CD14-positive monocyte (primary cell): ENCODE measurements at regions not wholly inside any gene's neighbourhood (a gene's known extent, or its start where the extent isn't known, plus 50 kb on each side); places are given as distances from the start of the nearest gene placed in this dataset.
A peak's percentile ranks its signal among the peaks of the same experiment; 100 is the strongest.

ENCODE experiments used
- DNase-seq, 3 donors: peaks; one replicate each; pipeline ENCODE4 v3.0.0-alpha.2; 2011 to 2022
- H2AFZ ChIP-seq: 2 replicates; pipeline ENCODE4 v1.6.0; 2012; ENCODE audit warnings: mild to moderate bottlenecking, low read depth, low read length, inconsistent platforms; ENCODE audit not compliant: insufficient read depth, poor library complexity, severe bottlenecking
- H3K27ac ChIP-seq, 2 donors: 1 replicate in 1 of 2; 2 replicates in 1 of 2; pipeline ENCODE4 v1.5.1; 2012 to 2013; ENCODE audit warnings: low read length in 2 of 2, control low read depth in 1 of 2, inconsistent platforms in 1 of 2, low read depth in 1 of 2, mild to moderate bottlenecking in 1 of 2
- H3K27me3 ChIP-seq, 2 donors: one replicate each; pipeline versions ENCODE4 v1.6.0 to v1.6.1; 2011 to 2013; ENCODE audit warnings: low read length in 2 of 2; ENCODE audit not compliant: control insufficient read depth in 2 of 2, insufficient read depth in 2 of 2
- H3K36me3 ChIP-seq, 2 donors: replicated peaks in 1 of 2; 1 replicate in 1 of 2; 2 replicates in 1 of 2; pipeline versions ENCODE4 v1.5.1 to v1.6.1; 2012 to 2013; ENCODE audit warnings: low read length in 2 of 2, control low read depth in 1 of 2, inconsistent platforms in 1 of 2, mild to moderate bottlenecking in 1 of 2; ENCODE audit not compliant: insufficient read depth in 2 of 2, control insufficient read depth in 1 of 2
- H3K4me1 ChIP-seq, 2 donors: 1 replicate in 1 of 2; 2 replicates in 1 of 2; pipeline versions ENCODE4 v1.5.1 to v1.6.1; 2012 to 2013; ENCODE audit warnings: low read length in 2 of 2, control low read depth in 1 of 2, inconsistent platforms in 1 of 2, mild to moderate bottlenecking in 1 of 2, moderate library complexity in 1 of 2; ENCODE audit not compliant: insufficient read depth in 2 of 2, control insufficient read depth in 1 of 2
- H3K4me2 ChIP-seq: replicated peaks from 2 replicates; pipeline ENCODE3; 2012; ENCODE audit warnings: low read length, moderate library complexity, mild to moderate bottlenecking; ENCODE audit not compliant: poor library complexity, severe bottlenecking; ENCODE audit errors: extremely low read depth
- H3K4me3 ChIP-seq, 3 experiments: fragments of 200-600 bp in 1 of 3; sonication (generic) in 1 of 3; replicated peaks in 1 of 3; 1 replicate in 2 of 3; 2 replicates in 1 of 3; pipeline ENCODE4 v1.5.1; 2011 to 2013; ENCODE audit warnings: low read length in 3 of 3, mild to moderate bottlenecking in 3 of 3, control low read depth in 2 of 3, low read depth in 2 of 3, inconsistent platforms in 1 of 3, moderate library complexity in 1 of 3
- H3K79me2 ChIP-seq: 2 replicates; pipeline ENCODE4 v1.6.0; 2012; ENCODE audit warnings: mild to moderate bottlenecking, control low read depth, inconsistent platforms, low read length, moderate library complexity; ENCODE audit not compliant: insufficient read depth
- H3K9ac ChIP-seq: 2 replicates; pipeline ENCODE4 v1.6.0; 2017; ENCODE audit warnings: low read length, mild to moderate bottlenecking; ENCODE audit not compliant: insufficient read depth, poor library complexity, severe bottlenecking
- H3K9me3 ChIP-seq, 2 donors: replicated peaks in 1 of 2; 1 replicate in 1 of 2; 2 replicates in 1 of 2; pipeline versions ENCODE4 v1.5.1 to v1.6.1; 2012 to 2013; ENCODE audit warnings: low read length in 2 of 2, control low read depth in 1 of 2; ENCODE audit not compliant: control insufficient read depth in 1 of 2, insufficient read depth in 1 of 2
- H4K20me1 ChIP-seq: 2 replicates; pipeline ENCODE4 v1.6.0; 2012; ENCODE audit warnings: mild to moderate bottlenecking, low read length, control low read depth, moderate library complexity; ENCODE audit not compliant: insufficient read depth
- H3K27ac Mint-ChIP-seq, 7 donors: one replicate each; pipeline ENCODE4 v1.8.0; 2020; ENCODE audit warnings: mild to moderate bottlenecking in 7 of 7, mixed read lengths in 7 of 7, moderate library complexity in 6 of 7, inconsistent platforms in 2 of 7
- H3K27me3 Mint-ChIP-seq, 3 donors: one replicate each; pipeline ENCODE4 v1.8.0; 2021 to 2022; ENCODE audit warnings: low read depth in 3 of 3, mild to moderate bottlenecking in 3 of 3, mixed read lengths in 3 of 3, moderate library complexity in 3 of 3, inconsistent platforms in 1 of 3
- H3K36me3 Mint-ChIP-seq, 2 donors: one replicate each; pipeline ENCODE4 v1.8.0; 2020; ENCODE audit warnings: mixed read lengths in 2 of 2, inconsistent platforms in 1 of 2, mild to moderate bottlenecking in 1 of 2
- H3K4me1 Mint-ChIP-seq: one replicate; pipeline ENCODE4 v1.8.0; 2020; ENCODE audit warnings: mild to moderate bottlenecking, mixed read lengths
- H3K4me3 Mint-ChIP-seq, 2 donors: one replicate each; pipeline ENCODE4 v1.8.0; 2020; ENCODE audit warnings: mild to moderate bottlenecking in 2 of 2, mixed read lengths in 2 of 2, moderate library complexity in 1 of 2
- H3K9me3 Mint-ChIP-seq, 7 donors: one replicate each; pipeline ENCODE4 v1.8.0; 2020 to 2022; ENCODE audit warnings: mixed read lengths in 7 of 7, mild to moderate bottlenecking in 6 of 7, moderate library complexity in 6 of 7, inconsistent platforms in 2 of 7
- WGBS: methylation state at CpG from one replicate; pipeline ENCODE4 v1.1.5; 2013; ENCODE audit warnings: missing lambda C conversion rate; ENCODE audit not compliant: insufficient coverage; 5-methylcytosine and 5-hydroxymethylcytosine counted together
- intact Hi-C, 2 donors: fragments of 100-400 bp; cut with micrococcal nuclease; formaldehyde crosslinking; loops; one replicate each; pipeline versions ENCODE4 v1.15.0 to v1.15.1; 2023
- TF ChIP-seq, protein P1 (sequence below): fragments of 200-600 bp; IDR thresholded peaks from one replicate; pipeline ENCODE4 v1.8.0; 2022; ENCODE audit warnings: antibody characterized with exemption, mild to moderate bottlenecking

DNA sequence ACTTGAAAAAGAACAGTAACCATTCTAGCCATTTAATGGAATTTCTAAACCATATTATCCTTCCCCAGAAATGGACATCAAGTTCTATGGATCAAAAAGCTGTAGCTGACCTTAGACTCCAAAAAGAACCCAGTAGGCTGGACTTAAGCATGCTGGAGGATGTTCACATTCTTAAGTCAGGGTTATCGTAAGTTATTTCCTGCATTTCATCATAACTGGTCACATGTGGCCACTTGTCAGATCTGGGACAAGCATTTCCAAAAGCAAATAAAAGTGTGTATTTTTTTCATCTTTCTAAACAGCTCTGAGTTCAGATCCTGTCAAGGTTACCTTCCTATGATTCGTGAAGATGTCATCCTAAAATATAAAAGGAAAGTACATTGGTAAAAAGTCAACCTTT lies 274.5 kb upstream of the PTGER4 start:
- intact Hi-C loops: loop anchor here in 1 of 2 donors (10.0 kb wide), 1 partner anchor 280 kb away; no protein-coding TSS in a partner anchor
- Mint-ChIP-seq H3K4me1 (peaks cover 73% of the 10 kb centered on the region), H3K27me3 (peaks cover 0 to 2% (median 0%) of the 10 kb centered on the region in 3 donors), H3K9me3 (peaks cover 0 to 5% (median 0%) of the 10 kb centered on the region in 7 donors), H3K27ac (peak overlapping the region; percentile 90 to 99 (median 99)), H3K36me3 (no peaks in the 10 kb centered on the region), H3K4me3 (peak overlapping the region in 1 of 2 donors; percentile 15)
- 0% methylated on average over 1 of the region's 2 CpGs for WGBS
- H3K27me3 ChIP-seq: no peaks in the 10 kb centered on the region
- no peak overlapping the region for H2AFZ ChIP-seq
- TF ChIP-seq, protein P1, sequence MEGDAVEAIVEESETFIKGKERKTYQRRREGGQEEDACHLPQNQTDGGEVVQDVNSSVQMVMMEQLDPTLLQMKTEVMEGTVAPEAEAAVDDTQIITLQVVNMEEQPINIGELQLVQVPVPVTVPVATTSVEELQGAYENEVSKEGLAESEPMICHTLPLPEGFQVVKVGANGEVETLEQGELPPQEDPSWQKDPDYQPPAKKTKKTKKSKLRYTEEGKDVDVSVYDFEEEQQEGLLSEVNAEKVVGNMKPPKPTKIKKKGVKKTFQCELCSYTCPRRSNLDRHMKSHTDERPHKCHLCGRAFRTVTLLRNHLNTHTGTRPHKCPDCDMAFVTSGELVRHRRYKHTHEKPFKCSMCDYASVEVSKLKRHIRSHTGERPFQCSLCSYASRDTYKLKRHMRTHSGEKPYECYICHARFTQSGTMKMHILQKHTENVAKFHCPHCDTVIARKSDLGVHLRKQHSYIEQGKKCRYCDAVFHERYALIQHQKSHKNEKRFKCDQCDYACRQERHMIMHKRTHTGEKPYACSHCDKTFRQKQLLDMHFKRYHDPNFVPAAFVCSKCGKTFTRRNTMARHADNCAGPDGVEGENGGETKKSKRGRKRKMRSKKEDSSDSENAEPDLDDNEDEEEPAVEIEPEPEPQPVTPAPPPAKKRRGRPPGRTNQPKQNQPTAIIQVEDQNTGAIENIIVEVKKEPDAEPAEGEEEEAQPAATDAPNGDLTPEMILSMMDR: no peak
- H3K9me3 ChIP-seq: no peaks in the 10 kb centered on the region
- peak overlapping the region in 1 of 3 experiments; percentile 15 for H3K4me3 ChIP-seq
- H4K20me1 ChIP-seq: no peaks in the 10 kb centered on the region
- peak overlapping the region; percentile 2 for H3K4me2 ChIP-seq
- no peaks in the 10 kb centered on the region for H3K36me3 ChIP-seq
- peak; percentile 75 to 91 (median 85) for DNase-seq
- H3K9ac ChIP-seq: no peak overlapping the region
- peak overlapping the region; percentile 87 to 91 for H3K27ac ChIP-seq
- peaks cover 70% of the 10 kb centered on the region in 2 donors for H3K4me1 ChIP-seq
- H3K79me2 ChIP-seq: no peaks in the 10 kb centered on the region

DNA sequence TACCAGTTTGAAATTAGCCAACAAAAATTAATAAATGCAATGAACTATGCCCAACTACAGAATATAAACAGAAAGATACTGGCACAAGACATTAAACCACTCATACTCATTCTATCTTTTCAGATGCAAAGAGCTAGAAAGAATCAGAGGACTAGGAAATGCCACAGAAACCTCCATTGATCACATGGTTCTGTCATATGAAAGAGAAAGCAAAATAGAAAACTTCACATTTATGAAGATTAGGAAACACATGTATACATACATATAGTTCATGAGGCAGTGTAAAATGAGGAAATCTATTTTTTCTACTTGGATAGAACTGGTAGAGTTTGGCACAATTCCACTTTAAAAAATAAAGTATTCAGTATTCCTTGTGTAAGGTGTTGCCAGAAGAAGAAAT lies 275.1 kb upstream of the PTGER4 start:
- Histone ChIP-seq H3K4me1 (peaks cover 64 to 66% of the 10 kb centered on the region in 2 donors), H4K20me1 (no peaks in the 10 kb centered on the region), H3K36me3 (no peaks in the 10 kb centered on the region), H3K79me2 (no peaks in the 10 kb centered on the region), H3K27me3 (no peaks in the 10 kb centered on the region), H3K9me3 (no peaks in the 10 kb centered on the region), H3K4me2 (peak overlapping the region; percentile 2), H3K9ac (no peak overlapping the region), H3K4me3 (peak overlapping the region in 1 of 3 experiments; percentile 15), H3K27ac (peak overlapping the region in 1 of 2 donors; percentile 91), H2AFZ (no peak overlapping the region)
- Mint-ChIP-seq H3K27me3 (peaks cover 0 to 2% (median 0%) of the 10 kb centered on the region in 3 donors), H3K27ac (peak overlapping the region; percentile 90 to 99 (median 99)), H3K4me3 (peak overlapping the region in 1 of 2 donors; percentile 21), H3K4me1 (peaks cover 67% of the 10 kb centered on the region), H3K9me3 (peaks cover 0 to 5% (median 0%) of the 10 kb centered on the region in 7 donors), H3K36me3 (no peaks in the 10 kb centered on the region)
- DNase-seq: peak; percentile 40 to 76 (median 70)
- intact Hi-C loops: loop anchor here in 1 of 2 donors (5.0 to 10.0 kb wide), 2 partner anchors 33 to 280 kb away; no protein-coding TSS in a partner anchor
- TF ChIP-seq, protein P1: no peak
